HCT116 (cell line): ENCODE measurements at regions not wholly inside any gene's neighbourhood (a gene's known extent, or its start where the extent isn't known, plus 50 kb on each side); places are given as distances from the start of the nearest gene placed in this dataset.

ENCODE experiments used
- ATAC-seq: fragments of 200-7000 bp; cut with Tn5 transposase; 2 replicates; pipeline ENCODE4 v1.9.1; 2020; ENCODE audit warnings: mild to moderate bottlenecking, moderate library complexity
- BruUV-seq: library from RNA; stranded (reverse); fragments of 400-500 nt; replicated peaks from 2 replicates; lab custom pipeline; 2021; lab: Mats Ljungman, UMichigan
- CTCF ChIA-PET: fragments of 300-600 bp; sonication (Branson Sonifier 250); formaldehyde crosslinking; loops from one replicate; lab custom pipeline; 2021; ENCODE audit warnings: antibody characterized with exemption; lab: Charles Lee
- POLR2A ChIA-PET: fragments of 300-600, 350-600 bp; sonication (Branson Sonifier 250); formaldehyde crosslinking; loops from one replicate; lab custom pipeline; 2021; ENCODE audit warnings: antibody characterized with exemption; lab: Charles Lee
- RAD21 ChIA-PET, 2 experiments: fragments of 300-600 bp; sonication (Branson Sonifier 250); formaldehyde crosslinking; loops; one replicate each; lab custom pipeline; 2023; ENCODE audit warnings: low total read pairs in 2 of 2; ENCODE audit not compliant: uncharacterized antibody in 2 of 2, unreplicated experiment in 2 of 2, low non-redundant PET in 1 of 2; lab: Charles Lee
- DNase-seq: peaks from one replicate; pipeline ENCODE4 v3.0.0-alpha.2; 2010; ENCODE audit warnings: low read depth, low spot score
- H2AFZ ChIP-seq: fragments of 200-600 bp; shearing (Covaris generic), sonication (generic); 2 replicates; pipeline ENCODE4 v1.6.1; 2017; ENCODE audit warnings: low read depth, mixed run types, mixed read lengths, antibody characterized with exemption, low read length; ENCODE audit not compliant: poor library complexity, severe bottlenecking
- H3K27ac ChIP-seq: 2 replicates; pipeline ENCODE4 v1.5.1; 2012; ENCODE audit warnings: low read depth, low read length
- H3K27me3 ChIP-seq: fragments of 200-600 bp; sonication (generic); 2 replicates; pipeline ENCODE4 v1.6.1; 2016; ENCODE audit warnings: mixed run types, low read length, mixed read lengths; ENCODE audit not compliant: insufficient read depth
- H3K36me3 ChIP-seq, 2 experiments: fragments of 200-500 bp in 1 of 2; fragments of 200-600 bp in 1 of 2; sonication (Bioruptor generic) in 1 of 2; sonication (generic) in 1 of 2; 2 replicates each; pipeline versions ENCODE4 v1.5.1 to v1.6.1; 2014 to 2016; ENCODE audit warnings: low read length in 2 of 2, inconsistent platforms in 1 of 2, mixed read lengths in 1 of 2, mixed run types in 1 of 2; ENCODE audit not compliant: insufficient read depth in 2 of 2, control insufficient read depth in 1 of 2
- H3K4me1 ChIP-seq, 2 experiments: fragments of 200-600 bp in 1 of 2; sonication (generic) in 1 of 2; 2 replicates each; pipeline versions ENCODE4 v1.5.1 to v1.6.1; 2012 to 2017; ENCODE audit warnings: low read length in 2 of 2, inconsistent platforms in 1 of 2, mild to moderate bottlenecking in 1 of 2, mixed read lengths in 1 of 2, mixed run types in 1 of 2, moderate library complexity in 1 of 2; ENCODE audit not compliant: insufficient read depth in 2 of 2, control insufficient read depth in 1 of 2
- H3K4me2 ChIP-seq: fragments of 200-600 bp; sonication (generic); 2 replicates; pipeline ENCODE4 v1.6.1; 2017; ENCODE audit warnings: mixed run types, low read length, mixed read lengths
- H3K4me3 ChIP-seq, 2 experiments: fragments of 200-600 bp in 1 of 2; sonication (generic) in 1 of 2; replicated peaks in 1 of 2; 2 replicates each; pipeline ENCODE4 v1.5.1; 2011 to 2016; ENCODE audit warnings: low read length in 2 of 2, control low read depth in 1 of 2, low read depth in 1 of 2, mild to moderate bottlenecking in 1 of 2, mixed read lengths in 1 of 2, mixed run types in 1 of 2
- H3K79me2 ChIP-seq: fragments of 200-600 bp; sonication (generic); 2 replicates; pipeline ENCODE4 v1.6.1; 2017; ENCODE audit warnings: mild to moderate bottlenecking, mixed run types, low read length, moderate library complexity, mixed read lengths; ENCODE audit not compliant: insufficient read depth
- H3K9ac ChIP-seq: fragments of 200-600 bp; sonication (generic); 2 replicates; pipeline ENCODE4 v1.6.1; 2016; ENCODE audit warnings: low read length, mixed read lengths
- H3K9me2 ChIP-seq: fragments of 200-600 bp; sonication (generic), shearing (Covaris generic); 2 replicates; pipeline ENCODE4 v1.6.1; 2017; ENCODE audit warnings: mixed run types, mild to moderate bottlenecking, moderate library complexity; ENCODE audit not compliant: insufficient read depth
- H3K9me3 ChIP-seq, 2 experiments: fragments of 200-500 bp in 1 of 2; fragments of 200-600 bp in 1 of 2; sonication (Bioruptor generic) in 1 of 2; sonication (generic) in 1 of 2; 2 replicates each; pipeline ENCODE4 v1.6.1; 2014 to 2017; ENCODE audit warnings: low read length in 2 of 2, mixed read lengths in 2 of 2, inconsistent platforms in 1 of 2, low read depth in 1 of 2, mild to moderate bottlenecking in 1 of 2, mixed run types in 1 of 2, moderate library complexity in 1 of 2; ENCODE audit not compliant: control insufficient read depth in 1 of 2, insufficient read depth in 1 of 2
- H4K20me1 ChIP-seq: fragments of 200-600 bp; sonication (generic), shearing (Covaris generic); 2 replicates; pipeline ENCODE4 v1.6.1; 2017; ENCODE audit warnings: mixed run types, mild to moderate bottlenecking, moderate library complexity; ENCODE audit not compliant: insufficient read depth
- ATF3 ChIP-seq: IDR thresholded peaks from 2 replicates; pipeline ENCODE4 v1.6.1; 2012
- EZH2 ChIP-seq: fragments of 200-600 bp; sonication (generic); IDR thresholded peaks from 2 replicates; pipeline ENCODE4 v1.6.1; 2017; ENCODE audit warnings: antibody characterized with exemption, mixed run types
- REST ChIP-seq: IDR thresholded peaks from 2 replicates; pipeline ENCODE4 v1.6.1; 2012; ENCODE audit warnings: low read depth
- SP1 ChIP-seq: IDR thresholded peaks from 2 replicates; pipeline ENCODE4 v1.6.1; 2012; ENCODE audit warnings: low read depth
- YY1 ChIP-seq: IDR thresholded peaks from 2 replicates; pipeline ENCODE4 v1.6.1; 2011; ENCODE audit warnings: low read length, low read depth, moderate library complexity, mild to moderate bottlenecking; ENCODE audit not compliant: insufficient replicate concordance; ENCODE audit errors: extremely low read depth
- ZBTB33 ChIP-seq: IDR thresholded peaks from 2 replicates; pipeline ENCODE4 v1.6.1; 2011; ENCODE audit warnings: mild to moderate bottlenecking, low read length, moderate library complexity; ENCODE audit not compliant: insufficient replicate concordance; ENCODE audit errors: extremely low read depth
- ZFX ChIP-seq: fragments of 450-650 bp; IDR thresholded peaks from 2 replicates; pipeline ENCODE4 v1.6.1; 2017
- ZNF274 ChIP-seq: fragments of 200-500 bp; sonication (Bioruptor generic); IDR thresholded peaks from 2 replicates; pipeline ENCODE4 v1.6.1; 2014; ENCODE audit warnings: mild to moderate bottlenecking, low read depth, low read length, inconsistent platforms
- intact Hi-C: fragments of 100-400 bp; cut with micrococcal nuclease; formaldehyde crosslinking; loops from 2 replicates; pipeline ENCODE4 v1.10.0; 2022

GRCh38 chr12:75600146-75600545 lies 88.7 kb upstream of the KRR1 start:
- Histone ChIP-seq H3K9ac (no peak overlapping the region), H3K4me2 (no peak overlapping the region), H3K27ac (no peak overlapping the region), H2AFZ (no peak overlapping the region), H3K4me1 (no peaks in the 10 kb centered on the region), H3K9me3 (no peaks in the 10 kb centered on the region), H3K36me3 (no peaks in the 10 kb centered on the region), H3K4me3 (no peak overlapping the region), H4K20me1 (no peaks in the 10 kb centered on the region), H3K79me2 (no peaks in the 10 kb centered on the region), H3K27me3 (no peaks in the 10 kb centered on the region), H3K9me2 (no peaks in the 10 kb centered on the region)
- no TSS peak for BruUV-seq
- intact Hi-C loops = no loop called here
- RAD21 ChIA-PET = no interaction called here
- CTCF ChIA-PET = no interaction called here
- ATAC-seq (no peak), DNase-seq (no peak)
- TF ChIP-seq YY1 (no peak), ZFX (no peak), ZBTB33 (no peak), ZNF274 (no peak), REST (no peak), SP1 (no peak), EZH2 (no peak), ATF3 (no peak)
- POLR2A ChIA-PET = no interaction called here
